HL-60 (cell line): ENCODE measurements at regions not wholly inside any gene's neighbourhood (a gene's known extent, or its start where the extent isn't known, plus 50 kb on each side); places are given as distances from the start of the nearest gene placed in this dataset.

Experiments used
- DNase-seq, 2 experiments: peaks; one replicate each; pipeline ENCODE4 v3.0.0-alpha.2; 2010 to 2020; ENCODE audit warnings: low read depth in 1 of 2, low spot score in 1 of 2
- H3K27ac ChIP-seq: fragments of 250-450 bp; sonication (Bioruptor Pico); replicated peaks from 2 replicates; pipeline ENCODE4 v1.5.1; 2020; ENCODE audit warnings: mild to moderate bottlenecking, moderate library complexity
- H3K27me3 ChIP-seq: fragments of 250-450 bp; sonication (Bioruptor Pico); 2 replicates; pipeline ENCODE4 v1.5.1; 2021; ENCODE audit warnings: mild to moderate bottlenecking, moderate library complexity; ENCODE audit not compliant: insufficient read depth, poor library complexity, severe bottlenecking
- H3K4me3 ChIP-seq: replicated peaks from 2 replicates; pipeline ENCODE4 v1.5.1; 2011; ENCODE audit warnings: mild to moderate bottlenecking, control low read depth, low read length; ENCODE audit not compliant: insufficient read depth
- CTCF ChIP-seq: IDR thresholded peaks from one replicate; pipeline ENCODE4 v1.5.1; 2011; ENCODE audit warnings: low read length, control low read depth, inconsistent platforms; ENCODE audit not compliant: insufficient read depth
- GABPA ChIP-seq: IDR thresholded peaks from 2 replicates; pipeline ENCODE4 v1.6.1; 2012; ENCODE audit warnings: low read depth
- POLR2AphosphoS5 ChIP-seq: IDR thresholded peaks from 2 replicates; pipeline ENCODE4 v1.6.1; 2012; ENCODE audit warnings: low read depth
- SPI1 ChIP-seq: IDR thresholded peaks from 2 replicates; pipeline ENCODE4 v1.6.1; 2012; ENCODE audit warnings: low read depth, mild to moderate bottlenecking, borderline replicate concordance
- TF ChIP-seq, protein P1 (sequence below): IDR thresholded peaks from 2 replicates; pipeline ENCODE4 v1.6.1; 2012; ENCODE audit warnings: low read depth; ENCODE audit not compliant: insufficient replicate concordance

- DNase-seq = no peak
- no peak overlapping the region for H3K27ac ChIP-seq
- TF ChIP-seq GABPA (no peak), CTCF (no peak), SPI1 (no peak)
- H3K4me3 ChIP-seq = no peak overlapping the region
- H3K27me3 ChIP-seq = no peaks in the 10 kb centered on the region
Observed at GRCh38 chr18:38932752-38933151, 1367.2 kb upstream of the CELF4 start.

DNA sequence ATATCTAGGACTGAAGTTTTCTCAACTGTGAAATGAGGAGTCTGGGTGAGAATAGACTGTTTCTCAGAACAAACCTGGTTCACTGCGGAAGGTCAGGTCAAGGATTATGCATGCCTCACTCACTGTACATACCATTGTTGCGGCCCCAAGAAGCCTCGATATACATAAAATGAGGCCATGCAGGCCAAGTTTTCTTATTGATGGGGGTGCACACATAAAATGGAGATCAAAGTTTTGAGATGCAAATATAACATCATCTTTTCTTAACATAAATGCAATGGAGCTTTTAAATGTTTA, 1366.1 kb upstream of the CELF4 start:
- Histone ChIP-seq H3K27me3 (no peaks in the 10 kb centered on the region), H3K27ac (no peak overlapping the region), H3K4me3 (no peak overlapping the region)
- DNase-seq = no peak
- TF ChIP-seq, protein P1, sequence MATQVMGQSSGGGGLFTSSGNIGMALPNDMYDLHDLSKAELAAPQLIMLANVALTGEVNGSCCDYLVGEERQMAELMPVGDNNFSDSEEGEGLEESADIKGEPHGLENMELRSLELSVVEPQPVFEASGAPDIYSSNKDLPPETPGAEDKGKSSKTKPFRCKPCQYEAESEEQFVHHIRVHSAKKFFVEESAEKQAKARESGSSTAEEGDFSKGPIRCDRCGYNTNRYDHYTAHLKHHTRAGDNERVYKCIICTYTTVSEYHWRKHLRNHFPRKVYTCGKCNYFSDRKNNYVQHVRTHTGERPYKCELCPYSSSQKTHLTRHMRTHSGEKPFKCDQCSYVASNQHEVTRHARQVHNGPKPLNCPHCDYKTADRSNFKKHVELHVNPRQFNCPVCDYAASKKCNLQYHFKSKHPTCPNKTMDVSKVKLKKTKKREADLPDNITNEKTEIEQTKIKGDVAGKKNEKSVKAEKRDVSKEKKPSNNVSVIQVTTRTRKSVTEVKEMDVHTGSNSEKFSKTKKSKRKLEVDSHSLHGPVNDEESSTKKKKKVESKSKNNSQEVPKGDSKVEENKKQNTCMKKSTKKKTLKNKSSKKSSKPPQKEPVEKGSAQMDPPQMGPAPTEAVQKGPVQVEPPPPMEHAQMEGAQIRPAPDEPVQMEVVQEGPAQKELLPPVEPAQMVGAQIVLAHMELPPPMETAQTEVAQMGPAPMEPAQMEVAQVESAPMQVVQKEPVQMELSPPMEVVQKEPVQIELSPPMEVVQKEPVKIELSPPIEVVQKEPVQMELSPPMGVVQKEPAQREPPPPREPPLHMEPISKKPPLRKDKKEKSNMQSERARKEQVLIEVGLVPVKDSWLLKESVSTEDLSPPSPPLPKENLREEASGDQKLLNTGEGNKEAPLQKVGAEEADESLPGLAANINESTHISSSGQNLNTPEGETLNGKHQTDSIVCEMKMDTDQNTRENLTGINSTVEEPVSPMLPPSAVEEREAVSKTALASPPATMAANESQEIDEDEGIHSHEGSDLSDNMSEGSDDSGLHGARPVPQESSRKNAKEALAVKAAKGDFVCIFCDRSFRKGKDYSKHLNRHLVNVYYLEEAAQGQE = no peak
- no peak for TF ChIP-seq GABPA
- no peak for TF ChIP-seq POLR2AphosphoS5
- TF ChIP-seq CTCF = no peak
- TF ChIP-seq SPI1 = no peak

DNA sequence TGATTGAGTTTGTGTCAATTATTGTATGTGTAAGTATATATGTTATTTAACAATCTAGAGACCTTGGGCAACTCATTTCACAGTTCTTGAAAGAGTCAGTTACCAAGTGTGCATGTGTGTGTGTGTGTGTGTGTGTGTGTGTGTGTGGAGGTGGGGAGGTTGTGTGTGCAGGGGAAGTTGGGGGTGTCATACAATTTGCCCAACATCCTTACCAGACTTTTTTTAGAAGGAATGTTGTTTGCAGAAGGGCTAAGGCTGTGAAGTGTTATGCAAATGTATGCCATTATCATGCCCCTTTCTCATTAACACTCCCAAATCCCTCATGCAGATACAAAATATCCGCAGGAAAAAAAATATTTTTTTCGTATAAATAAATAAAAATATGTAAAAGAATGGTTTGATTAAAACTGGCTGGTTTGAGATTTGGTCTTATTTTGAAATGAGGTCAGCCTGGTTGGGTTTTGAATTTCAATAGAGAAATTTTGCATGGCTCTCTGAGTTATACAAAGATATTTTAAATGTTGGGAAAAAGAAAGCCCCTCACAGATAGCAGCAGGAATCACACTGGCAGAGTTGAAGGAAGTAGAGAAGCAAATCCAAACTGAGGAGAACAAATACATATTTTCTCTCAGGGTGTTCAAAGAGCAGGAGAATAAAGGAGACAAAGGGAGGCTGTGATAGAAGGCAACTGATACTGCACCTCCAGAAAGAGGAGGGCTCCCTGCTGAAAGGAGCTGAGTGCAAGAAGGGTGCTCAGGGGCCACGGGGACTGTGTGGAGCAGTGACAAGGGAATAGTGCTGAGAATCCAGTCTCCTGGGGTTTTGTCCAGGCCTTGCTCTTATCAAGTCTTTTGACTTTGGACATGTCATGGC, 1365.5 kb upstream of the CELF4 start:
- Histone ChIP-seq H3K4me3 (no peak overlapping the region), H3K27ac (no peak overlapping the region), H3K27me3 (no peaks in the 10 kb centered on the region)
- TF ChIP-seq SPI1 (no peak), GABPA (no peak), CTCF (no peak), POLR2AphosphoS5 (no peak)
- no peak for DNase-seq

- H3K4me3 ChIP-seq = no peak overlapping the region
- no peaks in the 10 kb centered on the region for H3K27me3 ChIP-seq
- no peak for DNase-seq
- H3K27ac ChIP-seq = no peak overlapping the region
- TF ChIP-seq GABPA (no peak), CTCF (no peak), SPI1 (no peak), POLR2AphosphoS5 (no peak)
- TF ChIP-seq, protein P1 = no peak
Observed at GRCh38 chr18:38923540-38923939, 1357.9 kb upstream of the CELF4 start.
